Daoy (cell line): ENCODE measurements at regions not wholly inside any gene's neighbourhood (a gene's known extent, or its start where the extent isn't known, plus 50 kb on each side); places are given as distances from the start of the nearest gene placed in this dataset.

Experiments
- DNase-seq: peaks from one replicate; pipeline ENCODE4 v3.0.0-alpha.2; 2015; ENCODE audit warnings: low read depth

DNA sequence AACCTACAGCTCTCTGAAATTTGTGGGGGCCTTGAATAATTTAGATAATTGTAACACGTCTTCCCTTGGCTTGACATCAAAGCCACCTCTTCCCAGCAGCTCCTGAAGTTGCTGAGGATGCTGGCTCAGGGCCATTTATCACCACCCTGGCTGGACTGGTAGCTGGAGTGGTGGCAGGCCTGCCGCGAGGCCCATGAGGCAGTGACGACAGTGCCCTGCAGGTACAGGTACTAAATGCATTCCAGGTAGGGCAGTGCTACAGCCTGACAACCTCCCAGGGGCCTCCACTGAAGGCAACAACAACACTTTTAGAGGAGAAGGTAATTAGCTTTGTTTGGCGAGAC, 270.2 kb upstream of the KLF4 start:
- no peak for DNase-seq

DNA sequence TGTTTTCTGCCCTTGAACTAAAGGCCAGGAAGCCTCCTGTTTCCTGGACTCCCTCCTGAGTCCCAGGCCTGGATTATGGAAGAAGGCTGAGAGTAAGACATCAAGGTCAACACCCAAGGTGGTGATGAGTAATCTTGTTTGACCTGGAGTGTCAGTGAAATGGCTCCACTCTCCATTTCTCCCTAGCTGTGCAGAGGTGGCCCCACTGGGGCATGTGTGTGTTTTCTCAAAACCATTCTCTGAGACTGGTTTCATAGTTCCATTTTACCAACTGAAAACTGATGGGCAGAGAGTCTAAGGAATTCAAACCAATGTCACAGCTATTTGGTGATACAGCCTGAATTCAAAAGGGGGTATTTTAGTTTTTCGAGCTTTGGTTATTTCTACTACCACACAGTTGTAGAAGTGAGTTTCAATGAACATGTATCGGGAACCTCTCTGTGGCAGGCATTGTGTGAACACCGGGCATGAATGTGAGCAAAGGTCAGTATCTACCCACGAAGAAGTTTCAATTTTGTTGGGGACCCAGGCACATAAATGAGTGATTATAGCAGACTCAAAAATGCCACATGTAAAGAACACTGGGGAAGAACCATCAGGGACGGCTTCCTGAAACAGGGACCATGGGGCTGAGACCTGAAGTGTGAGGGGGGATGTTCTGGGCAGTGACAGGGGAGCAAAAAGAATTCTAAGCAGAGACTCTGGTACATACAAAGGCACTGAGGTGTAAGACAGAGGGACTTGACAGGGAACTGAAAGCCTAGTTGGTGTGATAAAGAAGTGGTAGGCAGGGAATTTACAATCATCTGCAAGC, 269.6 kb upstream of the KLF4 start:
- DNase-seq: no peak

DNA sequence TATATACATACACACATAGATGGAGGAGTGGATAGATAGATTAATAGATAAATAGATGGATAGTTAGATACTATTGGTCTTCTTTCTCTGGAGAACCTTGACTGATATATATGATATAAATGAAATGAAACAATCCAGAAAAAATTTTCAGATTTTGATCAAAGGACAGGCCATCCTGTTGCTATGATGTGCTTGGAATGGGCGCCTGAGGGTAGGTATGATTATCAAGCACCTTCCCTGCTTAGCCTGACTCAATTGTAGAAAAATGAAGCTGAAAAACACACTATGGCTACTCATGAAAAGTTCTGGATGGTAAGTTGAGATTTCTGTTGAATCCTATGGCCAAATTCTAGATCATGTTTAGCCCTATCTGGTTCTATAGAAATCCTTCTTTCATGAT, 266.5 kb upstream of the KLF4 start:
- DNase-seq: no peak

DNA sequence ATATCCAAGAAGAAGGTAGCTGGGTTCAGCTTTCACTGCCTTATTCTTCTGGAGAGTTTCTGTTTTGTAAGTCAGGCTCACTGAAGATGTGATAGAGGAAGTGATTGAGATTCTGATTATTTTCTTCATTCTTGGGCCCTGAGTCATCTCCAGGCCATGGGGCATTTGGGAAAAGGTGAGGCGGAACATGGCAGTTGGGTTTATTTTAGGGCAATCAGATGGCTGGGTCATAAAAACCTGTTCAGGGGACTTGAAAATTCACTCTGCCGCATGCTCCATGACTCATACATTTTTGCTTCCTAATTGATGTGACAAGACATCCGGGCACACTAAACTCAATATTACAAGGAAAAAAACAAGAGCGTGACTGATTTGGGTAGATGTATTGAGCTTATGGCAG, 265.7 kb upstream of the KLF4 start:
- peak; percentile 91 for DNase-seq

DNA sequence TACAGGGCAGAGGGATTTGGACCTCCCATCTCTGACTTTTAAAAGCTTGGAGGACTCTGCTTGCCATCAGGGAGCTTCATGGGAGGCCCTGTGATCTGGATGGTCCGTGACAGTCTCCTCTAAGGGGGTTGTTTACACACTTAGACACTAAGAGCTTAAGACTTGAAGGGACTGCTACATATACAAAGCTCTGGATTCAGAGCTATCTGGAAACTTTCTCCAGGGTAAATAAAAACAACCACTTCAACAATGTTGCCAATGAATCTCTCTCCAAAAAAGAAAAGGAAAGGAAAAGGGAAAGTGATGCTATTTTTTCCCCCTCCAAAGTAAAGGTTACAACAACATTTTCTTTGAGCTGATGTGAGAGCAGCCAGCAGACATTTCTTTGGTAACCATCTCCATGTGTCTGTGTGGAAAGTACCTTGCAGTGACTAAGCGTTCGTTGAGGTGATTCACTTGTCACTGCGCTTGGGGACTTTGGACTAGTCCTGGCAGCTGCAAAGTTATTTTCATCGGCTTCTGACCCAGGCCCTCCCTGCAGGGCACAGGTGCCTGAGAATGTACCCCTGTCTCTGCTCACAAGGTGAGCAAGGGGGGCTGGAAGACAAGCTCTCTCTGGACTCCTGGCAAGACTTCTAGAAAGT, 262.1 kb upstream of the KLF4 start:
- peak; percentile 82 for DNase-seq

DNA sequence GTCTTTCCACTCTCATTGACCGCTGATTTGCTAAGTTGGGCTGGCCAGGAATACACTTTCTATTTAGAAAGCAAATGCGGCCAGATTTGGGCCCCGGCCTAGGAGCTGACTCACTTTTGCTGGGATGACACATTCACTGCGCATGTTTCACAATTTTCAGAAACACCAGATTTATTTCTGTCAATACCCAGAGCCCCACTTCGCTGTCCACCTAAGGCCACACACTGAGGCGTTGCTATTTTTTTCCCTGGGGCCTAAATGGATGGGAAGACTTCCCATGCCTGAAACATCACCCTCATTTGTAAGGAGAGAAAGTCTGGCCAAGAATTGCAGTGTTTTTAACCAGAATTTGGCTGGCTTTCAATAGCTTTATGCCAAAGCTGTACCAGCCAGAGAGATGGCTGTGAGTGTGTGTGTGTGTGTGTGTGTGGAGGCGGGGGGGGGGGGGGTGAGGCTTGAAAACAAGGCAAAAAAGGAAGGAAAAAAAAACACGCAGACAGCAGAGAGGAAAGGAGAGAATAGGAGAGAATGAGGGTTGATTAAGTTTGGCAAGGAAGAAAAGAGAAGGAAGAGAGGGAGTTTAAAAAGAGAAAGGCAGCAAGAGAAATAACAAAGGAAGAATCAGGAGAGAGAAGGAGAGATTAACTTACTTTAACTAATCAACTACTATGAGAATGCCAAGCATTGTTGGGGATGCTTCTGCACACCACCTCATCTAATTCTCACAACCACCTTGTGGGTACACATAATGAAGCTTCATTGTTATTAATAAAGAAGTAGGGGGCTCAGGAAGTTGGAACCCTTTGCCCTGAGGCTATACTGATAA, 261.4 kb upstream of the KLF4 start:
- peak; percentile 95 for DNase-seq

DNA sequence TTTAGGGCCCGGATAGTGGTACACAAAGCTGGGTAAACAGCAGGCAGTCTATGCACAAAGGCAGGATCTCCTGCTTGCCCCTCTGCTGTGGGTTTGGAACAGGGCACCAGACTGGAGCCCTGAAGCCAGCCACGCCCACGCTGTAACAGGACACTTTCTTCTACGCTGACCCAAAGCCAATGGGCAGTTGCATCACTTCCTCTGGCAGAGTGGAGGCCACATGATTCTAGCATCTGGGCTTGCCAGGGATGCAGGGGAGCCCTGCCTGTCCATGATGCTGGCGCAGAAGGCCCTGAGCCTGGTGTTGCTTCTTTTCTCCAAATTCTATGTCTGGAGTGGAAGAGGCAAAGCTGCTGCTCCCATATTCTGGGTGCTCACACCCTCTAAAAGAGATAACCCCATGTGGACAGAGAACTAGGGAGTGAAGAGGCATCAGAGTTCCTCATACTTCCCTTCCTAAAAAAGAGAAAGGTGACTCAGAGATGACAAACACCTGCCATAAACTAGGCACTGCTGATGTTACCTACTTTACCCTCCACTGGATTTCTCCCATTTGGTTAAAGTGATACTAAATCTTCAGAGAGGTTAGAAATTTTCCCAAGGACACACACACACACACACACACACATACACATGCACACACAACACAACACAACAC, 260.3 kb upstream of the KLF4 start:
- peak; percentile 96 for DNase-seq

DNA sequence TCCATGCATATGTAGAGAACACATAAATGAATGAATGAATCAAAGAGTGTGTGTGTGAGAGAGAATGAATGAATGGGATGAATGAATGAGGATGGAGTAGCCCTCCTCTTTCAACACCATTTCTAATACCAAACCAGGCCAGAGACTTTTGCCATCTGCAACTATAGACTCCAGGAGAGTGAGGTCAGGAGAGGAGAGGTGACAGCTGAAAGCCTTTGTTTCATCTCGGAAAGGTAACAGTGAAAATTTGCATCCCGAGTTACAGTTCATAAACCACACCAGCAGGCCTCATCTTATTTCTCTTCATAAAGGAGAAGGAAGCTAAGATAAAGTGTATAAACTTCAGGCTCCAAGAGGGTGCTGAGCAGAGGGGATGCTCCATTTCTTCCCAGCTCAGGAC, 255.3 kb upstream of the KLF4 start:
- no peak for DNase-seq

DNA sequence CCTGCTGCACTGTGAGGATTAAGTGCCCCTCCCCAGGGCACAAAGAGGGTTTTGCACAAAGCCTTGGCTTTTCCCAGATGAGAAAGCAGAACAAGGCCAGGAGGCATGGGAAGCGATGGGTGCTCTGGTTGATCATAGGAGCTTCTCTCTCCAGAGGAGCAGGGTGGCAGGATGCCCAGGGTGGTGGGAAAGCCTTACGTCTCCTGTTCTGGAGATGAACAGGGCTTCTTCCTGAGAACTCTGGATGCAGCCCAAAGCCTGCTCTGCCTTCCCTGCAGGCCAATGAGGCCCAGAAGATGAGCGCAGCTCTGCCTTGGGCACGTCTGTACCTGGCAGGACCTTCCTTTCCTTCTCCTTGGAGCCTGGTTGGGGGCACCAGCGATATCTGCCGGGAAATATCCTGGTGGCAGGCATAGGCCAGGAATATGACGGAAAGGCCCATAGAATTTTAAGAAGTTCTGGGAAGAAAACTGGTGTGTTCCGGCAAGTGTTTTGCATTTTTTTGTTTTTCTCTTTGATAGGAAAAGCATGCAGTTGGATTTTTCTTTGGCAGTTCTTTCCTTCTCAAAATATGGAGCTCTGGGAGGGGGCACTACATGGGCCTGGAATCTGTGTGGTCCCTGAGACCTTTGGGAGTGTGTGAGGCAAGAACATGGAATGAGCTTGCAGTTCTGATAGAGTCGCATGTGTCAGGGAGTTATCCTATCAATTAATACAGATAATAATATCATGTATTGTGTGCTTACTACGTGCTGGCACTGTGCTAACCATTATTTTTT, 253.2 kb upstream of the KLF4 start:
- DNase-seq: no peak

DNA sequence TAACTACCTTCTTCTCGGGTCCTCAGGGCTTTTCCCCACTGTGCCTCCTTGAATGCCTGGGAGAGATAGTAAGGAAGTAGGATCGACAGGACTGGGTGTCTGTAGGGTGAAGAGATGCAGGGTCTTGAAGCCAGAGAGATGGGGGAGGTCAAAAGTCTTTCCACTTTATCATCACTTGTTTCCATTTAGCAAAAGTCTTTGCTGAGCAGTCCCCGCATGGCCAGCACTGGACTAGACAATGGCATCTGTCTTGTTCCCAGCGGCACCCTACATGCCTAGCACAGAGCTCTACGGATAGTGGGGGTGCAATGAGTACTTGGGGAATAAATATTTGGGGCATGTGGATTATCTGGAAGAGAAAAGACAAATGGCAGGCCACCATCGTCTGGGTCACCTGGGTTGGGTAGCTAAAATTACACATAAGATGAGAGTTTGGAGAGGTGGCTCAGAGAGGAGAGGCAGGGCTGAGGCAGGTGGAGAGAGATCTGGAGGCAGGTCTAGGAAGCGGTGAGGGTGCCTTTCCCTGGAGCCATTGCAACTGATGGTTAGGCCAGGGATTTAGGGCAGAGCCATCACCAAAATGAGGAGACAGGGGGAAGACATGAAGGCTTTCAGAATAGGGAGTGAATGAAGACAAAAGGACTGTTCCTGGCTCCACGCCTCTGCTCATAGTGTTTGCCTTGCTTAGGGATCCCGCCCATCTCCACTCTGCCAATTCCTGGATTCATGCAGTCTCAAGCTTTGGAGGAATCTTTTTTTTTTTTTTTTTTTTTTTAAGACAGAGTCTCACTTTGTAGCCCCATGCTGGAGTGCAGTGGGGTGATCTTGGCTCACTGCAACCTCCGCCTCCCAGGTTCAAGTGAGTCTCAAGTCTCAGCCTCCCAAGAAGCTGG, 250.8 kb upstream of the KLF4 start:
- DNase-seq: no peak

DNA sequence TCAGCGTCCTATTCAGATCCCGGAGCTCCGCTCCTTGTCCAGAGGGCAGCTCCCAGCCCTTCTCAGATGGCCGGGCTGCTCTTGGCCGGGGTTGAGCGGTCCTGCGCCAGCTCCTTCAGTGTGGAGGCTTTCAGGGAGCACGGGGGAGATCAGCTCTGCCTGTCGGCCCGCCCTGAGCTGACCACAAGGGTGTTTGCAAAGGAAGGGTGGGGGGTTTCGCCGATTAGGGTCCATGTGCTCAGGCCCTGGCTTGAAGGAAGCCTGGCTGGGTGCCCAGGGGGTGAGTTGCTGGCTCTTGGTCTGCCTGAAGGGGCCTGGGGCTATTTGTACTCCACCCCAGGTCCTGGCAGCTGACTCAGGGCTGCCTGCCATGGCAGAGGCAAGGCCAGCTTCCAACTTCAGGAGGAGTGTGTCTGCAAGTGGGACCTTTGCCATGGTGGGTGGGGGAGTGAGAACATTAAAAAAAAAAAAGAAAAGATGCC, 250.1 kb upstream of the KLF4 start:
- peak; percentile 79 for DNase-seq

DNA sequence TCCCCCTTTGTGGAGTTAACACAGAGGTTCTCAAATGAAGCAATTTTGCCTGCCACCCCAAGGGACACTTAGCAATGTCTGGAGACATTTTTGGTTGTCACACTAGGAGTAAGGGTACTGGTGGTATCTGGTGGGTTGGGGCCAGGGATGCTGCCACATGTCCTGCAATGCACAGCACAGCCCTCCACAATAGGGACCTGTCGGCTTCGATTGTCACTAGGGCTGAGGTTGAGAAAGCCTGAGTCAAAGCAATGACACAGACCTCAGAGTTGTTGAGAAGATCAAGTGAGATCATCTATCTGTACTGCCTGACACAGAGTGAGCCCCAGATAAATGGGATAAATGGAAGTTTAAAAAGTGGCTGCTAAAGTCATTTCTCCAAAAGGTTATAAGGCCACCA, 249.2 kb upstream of the KLF4 start:
- peak; percentile 52 for DNase-seq

DNA sequence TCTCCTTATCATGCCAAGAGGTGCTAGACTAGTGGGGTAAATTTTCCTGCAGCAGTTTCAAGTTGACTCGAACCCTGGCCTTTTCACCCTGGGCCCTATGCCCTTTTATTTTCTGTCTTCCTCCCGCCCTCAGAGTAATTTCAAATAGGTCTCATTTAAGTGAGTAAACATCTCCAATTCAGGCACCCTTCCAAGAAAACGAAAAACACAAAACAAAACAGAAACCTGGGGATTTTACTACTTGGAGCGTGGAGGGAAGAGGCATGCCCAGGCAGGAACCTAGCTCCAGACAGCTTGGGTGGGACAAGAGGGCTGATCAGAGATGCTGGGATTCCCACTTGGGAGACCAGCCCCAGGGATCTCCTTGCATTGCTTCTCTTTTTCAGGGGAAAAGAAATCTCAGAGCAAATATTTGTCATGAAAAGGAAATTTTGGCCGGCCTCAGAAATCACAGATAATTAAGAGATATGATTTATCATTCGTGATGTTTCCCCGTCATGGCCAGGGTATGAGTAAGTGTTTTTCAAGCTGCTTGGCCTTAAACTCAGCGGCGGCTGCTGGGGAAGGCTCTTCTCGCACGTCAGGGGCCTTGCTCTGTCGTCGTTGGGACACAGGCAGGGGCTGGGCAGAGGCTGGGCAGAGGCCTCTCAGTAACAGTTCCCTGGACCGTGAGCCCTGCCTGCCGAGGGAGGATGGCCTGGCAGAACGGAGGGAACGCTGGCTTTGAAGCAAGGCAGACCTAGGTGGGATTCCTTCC, 248.6 kb upstream of the KLF4 start:
- peak; percentile 72 for DNase-seq

DNA sequence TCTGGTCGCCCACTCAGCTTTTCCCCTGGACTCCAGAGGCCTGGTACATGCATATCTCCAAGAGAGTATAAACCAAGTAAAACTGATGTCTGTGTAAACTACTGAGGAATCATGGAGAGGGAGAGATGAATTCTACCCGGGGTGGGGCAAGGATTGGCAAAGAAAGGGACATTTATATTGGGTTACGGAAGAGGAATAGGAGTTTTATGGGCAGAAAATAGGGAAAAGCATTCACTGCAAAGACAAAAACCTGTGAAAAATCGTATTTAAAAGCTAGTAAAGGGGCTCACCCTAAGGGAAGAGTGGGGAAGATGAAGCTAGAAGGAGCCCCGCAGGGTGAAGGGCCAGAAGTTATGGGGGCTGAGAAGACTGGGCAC, 248.0 kb upstream of the KLF4 start:
- no peak for DNase-seq

DNA sequence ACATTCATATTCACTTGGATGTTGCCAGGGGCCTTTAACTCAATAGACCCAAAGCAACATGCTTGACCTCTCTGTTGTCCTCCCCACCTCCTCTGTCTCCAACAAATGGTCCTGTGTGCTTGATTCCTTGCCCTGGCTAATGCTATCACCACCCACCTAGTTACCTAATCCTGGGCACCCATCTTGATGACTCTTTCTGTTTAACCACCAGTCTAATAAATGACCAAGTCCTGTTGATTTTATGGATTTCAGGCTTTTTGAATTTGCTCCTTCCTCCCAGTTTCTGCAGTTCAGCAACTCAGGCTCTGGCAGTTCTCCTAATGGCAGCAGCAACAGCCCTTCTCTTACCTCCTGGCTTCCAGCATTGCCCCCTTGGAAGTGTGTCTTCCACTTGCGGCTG, 246.3 kb upstream of the KLF4 start:
- DNase-seq: no peak

DNA sequence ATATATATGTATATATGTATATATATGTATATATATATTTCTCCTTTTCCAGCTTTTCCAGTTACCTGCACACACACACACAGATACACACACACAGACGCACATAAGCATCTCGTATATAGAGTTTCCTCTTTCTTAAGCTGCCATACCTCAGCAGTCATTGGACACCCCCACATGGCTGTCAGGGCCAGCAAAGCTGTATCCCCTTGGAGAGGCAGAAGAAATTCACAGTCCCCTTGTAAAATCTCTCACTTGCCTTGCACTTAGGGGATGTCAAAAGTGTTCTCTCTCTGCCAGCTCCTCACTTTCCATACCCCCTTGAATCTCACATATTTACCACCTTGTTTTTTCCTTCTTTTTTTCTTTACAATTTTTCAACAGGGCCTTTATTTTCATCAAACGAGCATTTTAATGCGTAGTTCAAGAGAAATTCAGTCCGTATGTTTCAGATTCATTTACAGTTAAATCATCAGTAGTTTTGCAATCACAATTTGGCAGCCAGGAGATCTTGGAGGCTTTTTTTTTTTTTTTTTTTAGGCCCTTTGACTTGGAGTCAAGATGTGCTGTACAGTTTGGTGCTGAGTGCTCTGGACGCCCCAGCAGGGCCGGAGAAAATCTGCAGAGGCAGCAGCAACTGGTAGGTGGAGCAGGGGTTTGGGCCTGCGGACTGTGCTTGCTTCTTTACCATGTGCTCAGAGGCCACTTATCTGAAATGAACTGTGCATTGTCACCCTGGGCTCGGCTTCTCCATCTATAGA, 244.9 kb upstream of the KLF4 start:
- peak; percentile 42 for DNase-seq

DNA sequence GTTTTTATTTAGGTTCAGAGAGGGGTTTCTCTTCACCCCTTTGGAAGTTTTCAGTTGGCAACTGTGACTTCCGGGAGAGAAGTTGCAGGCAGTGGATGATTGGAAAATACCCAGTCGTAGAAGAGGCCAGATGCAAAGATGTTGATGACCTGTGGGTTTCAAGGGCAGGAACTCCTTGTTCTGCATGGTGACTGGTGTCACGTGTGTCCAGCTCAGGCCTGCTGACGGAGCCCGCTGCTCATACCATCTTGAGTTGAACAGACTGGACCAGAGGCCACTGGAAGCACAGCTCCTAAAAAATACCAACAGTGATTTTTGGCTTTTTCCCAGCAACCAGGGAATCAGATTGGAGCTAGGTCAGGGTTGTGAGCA, 243.9 kb upstream of the KLF4 start:
- DNase-seq: peak; percentile 61

DNA sequence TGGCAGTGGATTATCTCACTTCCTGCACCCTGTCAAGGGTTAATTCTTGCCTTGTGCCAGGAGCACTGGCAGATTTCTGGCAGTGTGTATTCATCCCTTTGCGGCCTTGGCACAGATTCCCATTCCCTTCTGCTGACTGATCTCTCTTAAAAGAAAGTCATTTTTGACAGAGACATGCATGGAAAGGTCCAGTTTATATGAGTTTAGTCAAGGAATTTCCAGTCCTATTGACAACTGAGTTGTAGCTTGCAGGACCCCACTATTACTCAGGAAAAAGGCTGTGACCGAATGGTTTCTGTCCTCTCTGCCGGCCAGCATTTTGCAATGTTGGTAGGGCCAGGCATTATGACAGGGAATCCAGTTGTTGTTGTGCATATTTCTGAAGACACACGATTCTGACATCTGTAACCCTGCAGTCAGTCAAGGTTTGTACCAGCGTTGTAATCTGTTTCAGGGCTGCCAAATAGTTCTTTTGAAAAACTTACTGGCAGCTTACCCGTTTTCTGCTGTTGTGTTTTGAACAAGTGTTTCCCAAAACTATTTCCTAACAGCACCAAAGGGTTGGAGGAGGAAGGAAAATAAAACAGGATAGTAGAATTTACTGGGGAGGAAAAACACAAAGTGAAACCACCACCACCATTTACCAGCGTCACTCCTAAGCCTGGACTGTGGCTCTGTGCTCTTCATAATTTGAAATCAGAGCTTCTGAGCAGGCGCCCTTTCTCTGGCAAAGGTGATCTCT, 243.4 kb upstream of the KLF4 start:
- peak; percentile 81 for DNase-seq
